Activated T-helper 2 cell treated with anti-CD3 and anti-CD28 coated beads, Interferon-gamma antibody, Interleukin-2, Interleukin-4, amounts not matched to agents 10 μg/mL and 5 μg/mL and 100 μg/mL, durations not matched to agents 14 hours and 24 hours and 36 hours (primary cell): ENCODE measurements at regions not wholly inside any gene's neighbourhood (a gene's known extent, or its start where the extent isn't known, plus 50 kb on each side); places are given as distances from the start of the nearest gene placed in this dataset.
"Not testable (repeated sequence)": the region's sequence is repeated elsewhere in the genome, so short reads cannot be mapped to it uniquely, and the experiment has no call there.

Experiments
- DNase-seq: peaks from one replicate; pipeline ENCODE4 v3.0.0; 2021; ENCODE audit warnings: low spot score
- H3K27ac Mint-ChIP-seq: one replicate; pipeline ENCODE4 v1.8.0; 2021; ENCODE audit warnings: mixed read lengths
- H3K27me3 Mint-ChIP-seq: one replicate; pipeline ENCODE4 v1.8.0; 2021; ENCODE audit warnings: low read depth, mixed read lengths
- H3K36me3 Mint-ChIP-seq: one replicate; pipeline ENCODE4 v1.8.0; 2021; ENCODE audit warnings: low read depth, mixed read lengths
- H3K4me1 Mint-ChIP-seq: one replicate; pipeline ENCODE4 v1.8.0; 2021; ENCODE audit warnings: low read depth, mixed read lengths
- H3K4me3 Mint-ChIP-seq: one replicate; pipeline ENCODE4 v1.8.0; 2021; ENCODE audit warnings: low read depth, mild to moderate bottlenecking, moderate library complexity, mixed read lengths
- H3K9me3 Mint-ChIP-seq: one replicate; pipeline ENCODE4 v1.8.0; 2021; ENCODE audit warnings: mixed read lengths
- intact Hi-C: fragments of 100-400 bp; cut with micrococcal nuclease; formaldehyde crosslinking; loops from one replicate; pipeline ENCODE4 v1.15.1; 2023

DNA sequence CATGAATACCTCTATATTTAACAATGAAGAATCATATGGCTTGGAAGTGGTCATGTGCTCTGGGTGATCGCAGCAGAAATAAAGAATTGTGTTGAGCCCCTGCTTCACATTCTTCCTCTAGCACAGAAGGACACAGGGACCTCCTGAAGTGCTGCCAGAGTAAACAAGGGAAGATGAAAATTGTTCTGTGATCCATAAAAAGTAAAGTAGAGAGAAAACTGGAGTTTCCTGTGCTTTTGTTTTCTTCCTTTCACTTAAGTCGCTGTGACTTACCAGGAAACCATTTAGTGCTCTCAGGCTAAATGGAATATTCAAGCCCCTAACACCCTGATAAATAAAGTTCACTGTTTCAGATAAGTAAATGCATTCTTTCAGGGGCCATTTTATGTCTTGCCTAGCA is 1173.6 kb upstream of the CHAC2 start:
- Mint-ChIP-seq H3K9me3 (peaks cover 42% of the 10 kb centered on the region), H3K27ac (no peak overlapping the region), H3K4me1 (no peaks in the 10 kb centered on the region), H3K4me3 (no peak overlapping the region), H3K27me3 (no peaks in the 10 kb centered on the region), H3K36me3 (no peaks in the 10 kb centered on the region)
- DNase-seq = no peak
- intact Hi-C loops = no loop called here

DNA sequence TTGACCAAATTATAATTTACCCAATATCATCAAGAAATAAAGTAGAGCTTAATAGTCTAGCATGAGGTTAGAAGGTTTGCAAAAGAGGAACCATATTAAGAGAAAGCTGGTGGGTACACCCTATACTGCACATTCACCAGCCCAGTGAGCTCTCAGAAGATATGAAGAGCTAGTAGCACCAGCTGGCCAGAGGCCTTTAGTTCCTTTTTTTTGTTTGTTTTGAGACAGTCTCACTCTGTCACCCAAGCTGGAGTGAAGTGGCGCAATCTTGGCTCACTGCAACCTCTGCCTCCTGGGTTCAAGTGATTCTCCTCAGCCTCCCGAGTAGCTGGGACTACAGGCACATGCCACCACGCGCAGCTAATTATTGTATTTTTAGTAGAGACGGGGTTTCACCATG is 1183.5 kb upstream of the CHAC2 start:
- H3K4me3 Mint-ChIP-seq, H3K27ac Mint-ChIP-seq, DNase-seq, intact Hi-C loops, H3K36me3 Mint-ChIP-seq, H3K27me3 Mint-ChIP-seq, H3K4me1 Mint-ChIP-seq: not testable (repeated sequence)
- peaks cover 26% of the 10 kb centered on the region for H3K9me3 Mint-ChIP-seq

DNA sequence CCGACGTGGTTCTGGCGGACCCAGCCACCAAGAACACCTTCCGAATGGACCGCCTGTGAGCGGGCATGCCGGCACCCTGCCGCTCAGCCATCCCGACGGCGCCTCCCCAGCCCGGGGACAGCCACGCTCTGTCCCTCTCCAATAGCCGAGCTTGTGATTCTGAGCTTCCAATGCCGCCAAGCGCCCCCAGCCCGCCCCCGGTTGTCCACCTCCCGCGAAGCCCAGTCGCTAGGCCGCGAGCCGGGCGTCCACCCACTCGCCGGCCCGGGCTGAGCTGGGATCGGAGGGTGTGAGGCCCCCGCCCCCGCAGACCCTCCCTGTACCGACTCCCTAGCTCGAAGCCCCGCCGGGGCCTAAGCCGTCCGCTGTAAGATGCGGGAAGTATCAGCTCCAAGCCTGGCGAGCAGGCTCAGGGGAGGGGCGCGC is 1195.1 kb upstream of the CHAC2 start:
- no peaks in the 10 kb centered on the region for H3K27me3 Mint-ChIP-seq
- H3K4me3 Mint-ChIP-seq = no peak overlapping the region
- no peak for DNase-seq
- H3K9me3 Mint-ChIP-seq = peaks cover 43% of the 10 kb centered on the region
- H3K4me1 Mint-ChIP-seq = no peaks in the 10 kb centered on the region
- H3K27ac Mint-ChIP-seq = no peak overlapping the region
- intact Hi-C loops = no loop called here
- no peaks in the 10 kb centered on the region for H3K36me3 Mint-ChIP-seq

DNA sequence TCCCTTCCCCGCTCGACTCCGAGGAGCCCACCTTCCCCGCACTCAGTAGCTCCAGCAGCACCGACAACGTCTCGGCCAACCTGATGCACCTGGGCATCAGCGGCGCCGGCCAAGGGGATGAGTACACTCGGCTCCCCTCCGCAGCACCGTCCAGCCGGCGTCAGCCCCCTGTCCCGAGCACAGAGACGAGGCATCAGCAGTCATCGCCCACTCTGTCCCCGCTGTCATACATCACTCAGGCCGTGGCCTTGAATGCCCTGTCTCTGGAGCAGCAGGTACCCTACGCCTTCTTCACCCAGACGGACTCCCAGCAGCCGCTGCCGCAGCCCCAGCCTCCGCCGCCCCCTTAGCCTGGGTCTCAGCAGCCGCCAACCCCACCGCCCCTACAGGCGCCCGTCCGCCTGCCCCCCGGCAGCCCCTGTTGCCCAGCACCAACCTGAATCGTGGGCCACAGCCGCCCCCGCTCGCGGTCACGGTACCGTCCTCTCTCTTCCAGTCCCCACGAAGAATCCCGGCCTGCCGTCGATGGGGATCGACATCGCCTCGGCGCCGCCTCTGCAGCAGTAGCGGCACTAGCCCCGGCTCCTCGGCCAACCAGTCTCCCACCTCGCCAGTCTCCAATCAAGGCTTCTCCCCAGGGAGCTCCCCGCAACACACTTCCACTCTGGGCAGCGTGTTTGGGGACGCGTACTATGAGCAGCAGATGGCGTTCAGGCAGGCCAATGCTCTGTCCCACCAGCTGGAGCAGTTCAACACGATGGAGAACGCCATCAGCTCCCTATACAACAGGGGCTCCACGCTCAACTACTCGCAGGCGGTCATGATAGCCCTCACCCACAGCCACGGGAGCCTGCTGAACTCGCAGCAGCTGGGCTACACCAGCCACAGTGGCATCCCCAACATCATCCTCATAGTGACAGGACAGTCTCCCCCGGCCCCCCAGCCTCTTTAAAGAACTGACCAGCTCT is 1195.9 kb upstream of the CHAC2 start:
- DNase-seq = no peak
- H3K4me3 Mint-ChIP-seq = no peak overlapping the region
- H3K36me3 Mint-ChIP-seq = no peaks in the 10 kb centered on the region
- peaks cover 42% of the 10 kb centered on the region for H3K9me3 Mint-ChIP-seq
- intact Hi-C loops = no loop called here
- no peaks in the 10 kb centered on the region for H3K27me3 Mint-ChIP-seq
- H3K27ac Mint-ChIP-seq = no peak overlapping the region
- H3K4me1 Mint-ChIP-seq = no peaks in the 10 kb centered on the region

DNA sequence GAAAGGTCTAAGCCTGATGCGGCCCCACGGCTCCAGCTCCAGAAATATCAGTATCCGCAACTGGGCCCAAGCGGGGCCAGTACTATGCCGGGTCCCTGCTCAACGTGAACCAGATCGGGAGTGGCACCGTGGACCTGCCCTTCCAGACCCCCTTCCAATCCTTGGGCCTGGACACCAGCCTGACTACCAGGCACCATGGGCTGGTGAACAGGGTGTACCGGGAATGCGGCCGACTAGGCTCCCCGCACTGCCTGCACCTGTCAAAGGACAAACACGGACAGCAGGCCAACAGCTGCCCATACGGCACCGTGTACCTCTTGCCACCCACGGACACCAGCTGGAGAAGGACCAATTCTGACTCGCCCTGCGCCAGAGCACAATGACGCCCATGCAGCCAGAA is 1196.9 kb upstream of the CHAC2 start:
- H3K4me3 Mint-ChIP-seq = no peak overlapping the region
- no peaks in the 10 kb centered on the region for H3K27me3 Mint-ChIP-seq
- H3K9me3 Mint-ChIP-seq = peaks cover 44% of the 10 kb centered on the region
- intact Hi-C loops = no loop called here
- no peak overlapping the region for H3K27ac Mint-ChIP-seq
- no peak for DNase-seq
- H3K36me3 Mint-ChIP-seq = no peaks in the 10 kb centered on the region
- no peaks in the 10 kb centered on the region for H3K4me1 Mint-ChIP-seq

DNA sequence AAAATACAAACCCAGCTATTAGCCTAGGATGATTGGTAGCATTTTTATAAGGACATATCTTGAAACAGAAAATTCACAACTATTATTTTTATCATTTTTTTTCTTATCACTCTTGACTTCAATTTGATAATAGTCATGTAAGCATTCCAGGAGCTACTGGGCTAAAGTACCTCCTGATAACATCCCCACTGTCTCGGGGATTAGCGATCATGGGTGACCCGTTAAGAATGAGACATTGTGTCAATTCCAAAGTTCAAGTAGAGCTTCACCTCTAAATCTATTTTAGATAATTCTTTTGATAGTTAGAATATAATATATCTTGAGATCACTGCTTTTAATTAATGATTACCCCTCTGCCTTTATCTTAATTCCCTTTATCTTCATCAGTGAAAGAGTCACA is 1204.5 kb upstream of the CHAC2 start:
- no peaks in the 10 kb centered on the region for H3K27me3 Mint-ChIP-seq
- no peaks in the 10 kb centered on the region for H3K4me1 Mint-ChIP-seq
- no peak for DNase-seq
- no peak overlapping the region for H3K4me3 Mint-ChIP-seq
- no peaks in the 10 kb centered on the region for H3K36me3 Mint-ChIP-seq
- no peak overlapping the region for H3K27ac Mint-ChIP-seq
- H3K9me3 Mint-ChIP-seq = peaks cover 21% of the 10 kb centered on the region
- intact Hi-C loops = no loop called here

DNA sequence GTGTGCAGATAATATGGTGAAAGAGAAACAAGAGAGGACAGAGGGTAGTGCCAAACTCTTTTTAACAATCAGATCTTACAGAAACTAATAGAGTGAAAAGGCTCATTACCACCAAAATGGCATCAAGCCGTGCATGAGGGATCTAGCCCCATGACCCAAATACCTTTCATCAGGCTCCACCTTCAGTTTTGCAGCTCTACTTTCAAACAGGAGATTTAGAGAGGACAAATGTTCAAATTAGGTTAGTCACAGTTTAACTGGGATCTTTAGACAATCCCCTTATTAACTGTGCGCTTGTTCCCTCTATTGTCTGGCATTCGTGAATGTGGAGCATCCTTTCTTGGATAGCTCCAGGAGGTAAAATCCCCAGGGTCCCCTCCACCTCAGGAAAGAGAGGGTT is 1209.3 kb upstream of the CHAC2 start:
- no peaks in the 10 kb centered on the region for H3K27me3 Mint-ChIP-seq
- DNase-seq = no peak
- no peak overlapping the region for H3K4me3 Mint-ChIP-seq
- peaks cover 5% of the 10 kb centered on the region for H3K9me3 Mint-ChIP-seq
- H3K4me1 Mint-ChIP-seq = no peaks in the 10 kb centered on the region
- intact Hi-C loops = no loop called here
- H3K36me3 Mint-ChIP-seq = no peaks in the 10 kb centered on the region
- no peak overlapping the region for H3K27ac Mint-ChIP-seq

DNA sequence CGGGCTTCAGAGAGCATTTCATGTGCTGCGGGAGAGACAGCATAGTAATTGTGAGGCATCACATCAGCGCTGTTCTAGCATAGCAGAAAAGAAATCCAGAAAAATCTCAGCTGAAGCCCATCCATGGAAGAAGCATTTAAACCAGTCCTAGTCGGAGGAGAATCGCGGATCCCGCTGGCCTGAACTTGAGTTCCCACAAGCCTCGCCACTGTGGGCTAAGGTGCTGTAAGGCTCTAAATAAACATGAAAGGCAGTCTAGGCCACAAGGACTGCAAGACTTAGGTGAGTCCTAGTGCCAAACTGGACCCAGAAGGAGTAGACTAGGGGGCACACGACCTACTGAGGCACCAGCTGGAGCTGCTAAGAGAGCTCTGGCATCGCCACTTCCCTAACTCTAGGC is 1225.3 kb upstream of the CHAC2 start:
- Mint-ChIP-seq H3K27ac (no peak overlapping the region), H3K4me1 (no peaks in the 10 kb centered on the region), H3K27me3 (no peaks in the 10 kb centered on the region), H3K4me3 (no peak overlapping the region), H3K36me3 (no peaks in the 10 kb centered on the region), H3K9me3 (peaks cover 43% of the 10 kb centered on the region)
- no peak for DNase-seq
- intact Hi-C loops = no loop called here

DNA sequence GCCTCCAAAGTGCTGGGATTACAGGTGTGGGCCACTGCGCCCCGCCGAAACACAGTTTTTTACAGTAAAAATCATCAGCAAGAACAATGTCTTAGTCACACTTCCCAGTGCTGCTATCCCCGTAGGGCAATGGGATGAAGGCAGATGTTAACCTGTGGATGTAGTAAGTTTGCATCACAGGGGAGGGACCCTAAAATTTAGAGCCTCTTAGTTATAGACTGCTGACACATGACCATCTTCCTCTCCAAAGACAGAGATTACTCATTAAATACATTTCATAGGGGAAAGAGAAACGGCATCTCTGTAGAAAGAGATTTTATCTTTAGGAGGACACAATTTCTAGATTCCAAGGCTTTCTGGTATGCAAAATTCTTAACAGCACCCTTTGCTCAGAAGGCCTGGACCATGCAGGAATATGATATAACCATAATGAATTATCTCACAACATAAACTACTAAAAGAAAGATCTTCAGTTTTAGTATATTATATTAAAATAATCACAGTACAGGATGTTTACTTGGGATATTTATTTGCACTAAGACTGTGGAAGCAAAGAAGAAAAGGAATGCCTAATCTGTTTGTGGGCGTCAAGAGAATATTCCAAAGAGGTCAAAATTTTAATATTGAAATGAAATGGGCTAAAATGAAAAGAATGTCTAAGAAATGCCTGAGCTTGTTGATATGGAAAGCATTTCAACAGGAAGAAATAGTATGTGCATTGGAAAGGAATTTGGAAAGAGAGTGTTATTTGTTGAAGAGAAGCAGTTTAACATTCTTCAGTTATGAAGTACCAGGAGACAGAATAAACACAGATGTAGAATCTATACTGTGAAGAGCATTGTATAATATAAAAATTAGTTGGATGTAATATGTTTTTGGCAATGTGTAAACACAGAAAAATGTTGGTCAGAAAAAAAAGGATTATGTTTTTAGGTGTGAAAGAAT is 1228.3 kb upstream of the CHAC2 start:
- Mint-ChIP-seq H3K4me3 (no peak overlapping the region), H3K36me3 (no peaks in the 10 kb centered on the region), H3K27me3 (no peaks in the 10 kb centered on the region), H3K9me3 (peaks cover 28% of the 10 kb centered on the region), H3K27ac (no peak overlapping the region), H3K4me1 (no peaks in the 10 kb centered on the region)
- intact Hi-C loops = no loop called here
- no peak for DNase-seq

DNA sequence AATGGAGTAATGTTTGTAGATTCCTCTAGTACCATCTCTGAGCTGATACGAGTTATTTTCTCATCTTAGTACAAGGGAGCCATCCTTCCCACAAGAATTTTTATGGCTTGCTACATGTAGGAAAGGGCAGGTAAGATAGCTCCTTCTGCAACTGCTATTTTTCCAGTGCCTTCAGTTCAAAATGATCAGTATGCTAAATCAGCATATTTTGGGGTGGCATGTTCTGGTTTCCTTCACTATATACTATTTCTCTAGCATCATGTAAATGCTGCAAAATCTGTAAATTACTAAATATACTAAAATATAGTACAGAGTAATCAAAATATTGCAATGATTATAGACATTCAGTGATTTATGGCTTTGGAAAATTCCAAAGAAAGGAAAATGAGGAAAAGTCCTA is 1230.0 kb upstream of the CHAC2 start:
- Mint-ChIP-seq H3K27ac (no peak overlapping the region), H3K4me1 (no peaks in the 10 kb centered on the region), H3K4me3 (no peak overlapping the region), H3K27me3 (no peaks in the 10 kb centered on the region), H3K36me3 (no peaks in the 10 kb centered on the region), H3K9me3 (peaks cover 31% of the 10 kb centered on the region)
- DNase-seq = no peak
- intact Hi-C loops = no loop called here

DNA sequence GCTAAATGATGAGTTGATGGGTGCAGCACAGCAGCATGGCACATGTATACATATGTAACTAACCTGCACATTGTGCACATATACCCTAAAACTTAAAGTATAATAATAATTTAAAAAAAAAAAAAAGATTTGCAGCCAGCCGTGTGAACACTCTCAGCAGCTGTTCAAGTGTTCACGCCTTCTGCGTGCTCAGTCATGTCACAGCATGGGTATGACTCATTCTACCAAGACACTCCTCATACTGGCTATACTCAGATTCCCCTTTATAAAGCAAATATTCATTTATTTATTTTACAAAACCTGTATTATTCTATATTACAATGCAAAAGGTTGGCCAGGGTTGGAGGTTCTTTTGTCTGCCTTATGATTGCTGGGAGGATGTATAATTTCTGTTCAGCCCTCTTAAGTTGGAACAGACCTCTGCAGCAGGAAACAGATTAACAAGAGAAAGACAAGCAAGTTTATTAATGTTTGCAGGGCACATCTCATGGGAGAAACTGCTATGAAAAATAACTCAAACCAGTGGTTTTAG is 1230.6 kb upstream of the CHAC2 start:
- no peak overlapping the region for H3K27ac Mint-ChIP-seq
- intact Hi-C loops = no loop called here
- H3K27me3 Mint-ChIP-seq = no peaks in the 10 kb centered on the region
- H3K9me3 Mint-ChIP-seq = peaks cover 28% of the 10 kb centered on the region
- DNase-seq = no peak
- no peaks in the 10 kb centered on the region for H3K36me3 Mint-ChIP-seq
- H3K4me3 Mint-ChIP-seq = no peak overlapping the region
- no peaks in the 10 kb centered on the region for H3K4me1 Mint-ChIP-seq

DNA sequence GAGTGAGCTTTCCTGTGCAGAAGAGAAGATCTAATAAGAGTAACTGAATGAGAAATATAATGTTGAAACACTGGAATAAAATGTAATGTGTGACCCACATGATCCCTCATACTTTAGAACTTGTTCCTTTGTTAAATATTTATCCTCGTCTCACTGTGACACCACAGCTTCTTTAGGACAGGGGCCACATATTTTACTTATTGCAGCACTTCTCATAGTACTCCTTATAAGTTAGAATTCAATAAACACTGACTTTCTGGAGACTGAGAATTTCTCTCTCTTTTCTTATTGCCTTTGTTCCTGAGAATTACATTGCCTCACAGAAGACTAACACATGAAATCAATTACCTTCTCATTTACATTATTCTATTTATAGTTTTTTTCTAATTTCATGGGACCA is 1234.6 kb upstream of the CHAC2 start:
- Mint-ChIP-seq H3K4me1 (no peaks in the 10 kb centered on the region), H3K36me3 (no peaks in the 10 kb centered on the region), H3K27ac (no peak overlapping the region), H3K27me3 (no peaks in the 10 kb centered on the region), H3K4me3 (no peak overlapping the region), H3K9me3 (peaks cover 16% of the 10 kb centered on the region)
- DNase-seq = no peak
- intact Hi-C loops = no loop called here

DNA sequence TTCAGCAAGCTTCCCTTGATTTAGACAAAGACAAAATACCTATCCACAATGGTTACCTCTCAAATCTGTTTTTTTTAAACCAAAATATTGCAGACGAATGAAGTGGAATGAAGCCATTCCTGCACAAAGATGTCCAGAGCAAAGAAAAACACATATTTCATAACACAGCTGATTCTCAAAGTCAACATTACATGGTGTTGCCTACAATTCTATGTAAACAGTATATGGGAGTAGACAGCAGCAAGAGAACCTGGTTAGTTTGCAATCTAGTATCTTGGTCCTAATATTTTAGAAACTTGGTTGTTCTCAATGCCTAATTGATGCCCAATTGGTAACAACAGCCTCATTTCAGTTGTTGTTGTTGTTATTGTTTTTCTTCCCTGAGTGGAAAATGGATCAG is 1240.9 kb upstream of the CHAC2 start:
- Mint-ChIP-seq H3K27ac (no peak overlapping the region), H3K4me1 (no peaks in the 10 kb centered on the region), H3K9me3 (peaks cover 23% of the 10 kb centered on the region), H3K36me3 (no peaks in the 10 kb centered on the region), H3K27me3 (no peaks in the 10 kb centered on the region), H3K4me3 (no peak overlapping the region)
- intact Hi-C loops = no loop called here
- DNase-seq = no peak
